WERI-Rb-1 (cell line): ENCODE measurements at regions not wholly inside any gene's neighbourhood (a gene's known extent, or its start where the extent isn't known, plus 50 kb on each side); places are given as distances from the start of the nearest gene placed in this dataset.

Source experiments
- DNase-seq: peaks from one replicate; pipeline ENCODE4 v3.0.0-alpha.2; 2020
- H3K27ac ChIP-seq: fragments of 250-450 bp; sonication (Bioruptor Pico); 2 replicates; pipeline ENCODE4 v1.5.1; 2020; ENCODE audit warnings: mild to moderate bottlenecking, moderate library complexity
- H3K27me3 ChIP-seq: fragments of 250-450 bp; sonication (Bioruptor Pico); 2 replicates; pipeline ENCODE4 v1.5.1; 2021; ENCODE audit warnings: mild to moderate bottlenecking, low read depth, moderate library complexity; ENCODE audit not compliant: insufficient read depth, severe bottlenecking
- H3K36me3 ChIP-seq: fragments of 250-450 bp; sonication (Bioruptor Pico); 2 replicates; pipeline ENCODE4 v1.5.1; 2020; ENCODE audit warnings: mild to moderate bottlenecking, moderate library complexity
- H3K4me3 ChIP-seq: 2 replicates; pipeline ENCODE4 v1.5.1; 2011; ENCODE audit warnings: low read depth, mild to moderate bottlenecking, control low read depth, low read length
- H3K9me3 ChIP-seq: fragments of 250-450 bp; sonication (Bioruptor Pico); 2 replicates; pipeline ENCODE4 v1.5.1; 2021; ENCODE audit warnings: mild to moderate bottlenecking, moderate library complexity; ENCODE audit not compliant: severe bottlenecking
- TF ChIP-seq, protein P1 (sequence below): IDR thresholded peaks from 2 replicates; pipeline ENCODE4 v1.5.1; 2011; ENCODE audit warnings: low read depth, mild to moderate bottlenecking, control low read depth, inconsistent platforms, low read length

DNA sequence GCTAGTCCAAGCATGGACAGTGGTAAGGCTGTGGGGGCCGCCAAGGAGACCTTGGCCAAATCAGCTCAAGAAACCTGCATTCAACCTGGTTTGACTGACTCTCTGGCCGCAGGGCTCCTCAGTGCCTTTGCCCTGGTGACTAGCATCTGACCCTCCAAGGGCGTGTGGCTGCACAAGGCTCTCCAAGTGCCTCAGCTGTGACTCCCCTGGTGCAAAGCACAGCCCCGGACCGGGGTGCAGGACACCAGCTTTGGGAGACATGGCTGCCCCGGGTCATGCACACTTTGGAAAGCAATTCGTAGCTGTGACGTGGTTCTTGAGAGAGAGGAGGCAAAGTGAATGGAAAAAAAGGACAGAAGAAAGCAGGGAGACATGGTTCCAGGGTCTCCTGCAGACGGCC is 245.2 kb upstream of the IRX2 start:
- Histone ChIP-seq H3K4me3 (no peak overlapping the region), H3K27me3 (peaks cover 95% of the 10 kb centered on the region), H3K9me3 (peaks cover 16% of the 10 kb centered on the region), H3K36me3 (no peaks in the 10 kb centered on the region), H3K27ac (no peak overlapping the region)
- DNase-seq = no peak
- TF ChIP-seq, protein P1, sequence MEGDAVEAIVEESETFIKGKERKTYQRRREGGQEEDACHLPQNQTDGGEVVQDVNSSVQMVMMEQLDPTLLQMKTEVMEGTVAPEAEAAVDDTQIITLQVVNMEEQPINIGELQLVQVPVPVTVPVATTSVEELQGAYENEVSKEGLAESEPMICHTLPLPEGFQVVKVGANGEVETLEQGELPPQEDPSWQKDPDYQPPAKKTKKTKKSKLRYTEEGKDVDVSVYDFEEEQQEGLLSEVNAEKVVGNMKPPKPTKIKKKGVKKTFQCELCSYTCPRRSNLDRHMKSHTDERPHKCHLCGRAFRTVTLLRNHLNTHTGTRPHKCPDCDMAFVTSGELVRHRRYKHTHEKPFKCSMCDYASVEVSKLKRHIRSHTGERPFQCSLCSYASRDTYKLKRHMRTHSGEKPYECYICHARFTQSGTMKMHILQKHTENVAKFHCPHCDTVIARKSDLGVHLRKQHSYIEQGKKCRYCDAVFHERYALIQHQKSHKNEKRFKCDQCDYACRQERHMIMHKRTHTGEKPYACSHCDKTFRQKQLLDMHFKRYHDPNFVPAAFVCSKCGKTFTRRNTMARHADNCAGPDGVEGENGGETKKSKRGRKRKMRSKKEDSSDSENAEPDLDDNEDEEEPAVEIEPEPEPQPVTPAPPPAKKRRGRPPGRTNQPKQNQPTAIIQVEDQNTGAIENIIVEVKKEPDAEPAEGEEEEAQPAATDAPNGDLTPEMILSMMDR = no peak

DNA sequence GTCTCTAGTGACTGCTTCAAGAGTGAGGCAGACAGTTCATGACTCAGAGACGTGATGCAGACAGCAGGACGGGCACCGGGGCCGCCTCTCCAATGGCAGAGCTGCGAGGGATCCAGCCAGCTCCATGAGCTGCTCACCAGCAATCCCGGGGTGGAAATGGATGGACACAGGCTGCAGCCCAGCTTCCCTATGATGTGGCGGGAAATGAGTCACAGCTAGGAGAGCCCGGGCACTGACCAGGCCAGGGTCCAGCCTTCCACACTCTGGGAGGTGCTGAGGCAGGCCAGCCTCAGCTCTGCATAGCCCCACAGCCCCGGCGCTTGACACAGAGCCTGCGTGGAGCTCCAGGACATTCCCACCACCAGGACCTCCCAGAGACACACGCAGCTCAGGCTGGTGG is 244.8 kb upstream of the IRX2 start:
- peaks cover 11% of the 10 kb centered on the region for H3K9me3 ChIP-seq
- TF ChIP-seq, protein P1 = no peak
- no peak overlapping the region for H3K27ac ChIP-seq
- DNase-seq = no peak
- peaks cover 92% of the 10 kb centered on the region for H3K27me3 ChIP-seq
- H3K36me3 ChIP-seq = no peaks in the 10 kb centered on the region
- no peak overlapping the region for H3K4me3 ChIP-seq

- no peaks in the 10 kb centered on the region for H3K36me3 ChIP-seq
- H3K27me3 ChIP-seq = peaks cover 90% of the 10 kb centered on the region
- DNase-seq = no peak
- H3K27ac ChIP-seq = no peak overlapping the region
- H3K4me3 ChIP-seq = no peak overlapping the region
- TF ChIP-seq, protein P1 = no peak
- H3K9me3 ChIP-seq = peaks cover 9% of the 10 kb centered on the region
These were observed 244.2 kb upstream of the IRX2 start for GRCh38 chr5:2995667-2996066.

DNA sequence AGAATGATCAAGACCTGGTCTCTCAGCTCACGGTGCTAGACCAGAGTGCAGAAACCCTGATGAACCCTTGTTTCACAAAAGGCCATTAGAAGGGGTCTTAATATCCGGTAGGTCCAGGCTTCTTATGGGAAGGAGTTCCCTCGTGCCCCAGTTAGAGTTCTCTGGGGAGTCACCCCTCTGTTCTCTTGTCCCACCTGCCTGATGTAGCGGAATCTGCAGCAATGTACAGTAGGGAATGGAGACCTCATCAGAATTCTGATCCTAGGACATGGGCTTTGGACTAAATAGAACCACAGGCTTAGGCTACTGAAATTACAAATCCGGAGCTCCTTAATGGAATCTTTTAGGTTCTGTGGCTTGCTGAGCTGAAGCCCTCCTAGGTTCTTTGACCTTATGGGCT is 243.6 kb upstream of the IRX2 start:
- TF ChIP-seq, protein P1 = no peak
- peaks cover 9% of the 10 kb centered on the region for H3K9me3 ChIP-seq
- H3K36me3 ChIP-seq = no peaks in the 10 kb centered on the region
- H3K27me3 ChIP-seq = peaks cover 90% of the 10 kb centered on the region
- no peak for DNase-seq
- H3K4me3 ChIP-seq = no peak overlapping the region
- no peak overlapping the region for H3K27ac ChIP-seq

DNA sequence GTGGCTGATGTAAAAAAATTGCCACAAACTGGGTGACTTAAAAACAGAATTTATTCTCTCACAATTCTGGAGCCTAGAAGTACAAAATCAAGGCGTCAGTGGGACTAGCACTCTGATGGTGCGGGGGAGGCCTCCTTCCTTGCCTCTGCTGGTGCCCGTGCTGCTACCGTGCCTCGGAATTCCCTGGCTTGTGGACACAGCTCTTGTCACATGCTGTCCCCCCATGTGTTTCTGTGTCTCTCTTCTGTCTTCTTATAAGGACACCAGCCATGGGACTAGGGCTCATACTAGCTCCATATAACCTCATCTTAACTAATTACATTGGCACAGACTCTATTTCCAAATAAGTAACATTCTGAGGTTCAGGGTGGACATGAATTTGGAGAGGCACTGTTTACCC is 242.3 kb upstream of the IRX2 start:
- DNase-seq = no peak
- no peaks in the 10 kb centered on the region for H3K36me3 ChIP-seq
- H3K27ac ChIP-seq = no peak overlapping the region
- H3K4me3 ChIP-seq = no peak overlapping the region
- peaks cover 84% of the 10 kb centered on the region for H3K27me3 ChIP-seq
- peaks cover 4% of the 10 kb centered on the region for H3K9me3 ChIP-seq
- TF ChIP-seq, protein P1 = no peak

GRCh38 chr5:2993301-2993700 is 241.8 kb upstream of the IRX2 start:
- Histone ChIP-seq H3K27ac (no peak overlapping the region), H3K9me3 (peaks cover 4% of the 10 kb centered on the region), H3K36me3 (no peaks in the 10 kb centered on the region), H3K4me3 (no peak overlapping the region), H3K27me3 (peaks cover 82% of the 10 kb centered on the region)
- no peak for DNase-seq
- TF ChIP-seq, protein P1 = no peak
